HepG2 (cell line): ENCODE measurements at regions not wholly inside any gene's neighbourhood (a gene's known extent, or its start where the extent isn't known, plus 50 kb on each side); places are given as distances from the start of the nearest gene placed in this dataset.

Source experiments
- ATAC-seq: fragments of 200-7000 bp; cut with Tn5 transposase; 3 replicates; pipeline ENCODE4 v1.9.1; 2020; ENCODE audit warnings: mild to moderate bottlenecking, moderate library complexity
- BruUV-seq: library from RNA; stranded (reverse); fragments of 400-500 nt; replicated peaks from 2 replicates; lab custom pipeline; 2021; lab: Mats Ljungman, UMichigan
- CTCF ChIA-PET: fragments of 300-600 bp; formaldehyde crosslinking; extraction: SDS; loops from one replicate; lab custom pipeline; 2021; ENCODE audit warnings: low total read pairs, inconsistent platforms, low intra/inter-chr PET ratio; lab: Yijun Ruan, JAX
- POLR2A ChIA-PET: fragments of 350-600 bp; sonication (Branson Sonifier 250); formaldehyde crosslinking; loops from one replicate; lab custom pipeline; 2020; ENCODE audit warnings: antibody characterized with exemption, inconsistent platforms; lab: Yijun Ruan, JAX
- DNase-seq: peaks from one replicate; pipeline ENCODE4 v3.0.0-alpha.2; 2015; ENCODE audit warnings: low spot score
- FAIRE-seq: peaks from 3 replicates; lab custom pipeline; 2011; peaks lifted over from hg19 to GRCh38; lab: Jason Lieb, UNC
- H2AFZ ChIP-seq: one replicate; pipeline ENCODE4 v1.6.1; 2011; ENCODE audit warnings: low read length, inconsistent platforms
- H3K27ac ChIP-seq: fragments of 300-600 bp; 3 replicates; pipeline ENCODE4 v1.8.0; 2011; ENCODE audit warnings: mixed run types, mild to moderate bottlenecking, mixed read lengths, low read length, inconsistent platforms; ENCODE audit not compliant: insufficient read depth; ENCODE audit errors: extremely low read length
- H3K27me3 ChIP-seq, 2 experiments: fragments of 200-600 bp in 1 of 2; 2 replicates in 1 of 2; 3 replicates in 1 of 2; pipeline versions ENCODE4 v1.6.0 to v1.8.0; 2011; ENCODE audit warnings: low read length in 2 of 2, mild to moderate bottlenecking in 2 of 2, moderate library complexity in 2 of 2, inconsistent platforms in 1 of 2; ENCODE audit not compliant: insufficient read depth in 2 of 2, control insufficient read depth in 1 of 2
- H3K36me3 ChIP-seq, 2 experiments: fragments of 200-600 bp in 1 of 2; replicated peaks in 1 of 2; 2 replicates in 1 of 2; 3 replicates in 1 of 2; pipeline versions ENCODE4 v1.5.1 to v1.8.0; 2011; ENCODE audit warnings: low read length in 2 of 2, inconsistent platforms in 1 of 2; ENCODE audit not compliant: insufficient read depth in 2 of 2, control insufficient read depth in 1 of 2
- H3K4me1 ChIP-seq: 2 replicates; pipeline ENCODE4 v1.5.1; 2012; ENCODE audit warnings: low read length, inconsistent platforms; ENCODE audit not compliant: insufficient read depth
- H3K4me2 ChIP-seq: 2 replicates; pipeline ENCODE4 v1.6.0; 2011; ENCODE audit warnings: low read depth, low read length, inconsistent platforms
- H3K4me3 ChIP-seq, 3 experiments: fragments of 200-600 bp in 1 of 3; sonication (generic), shearing (Covaris generic) in 1 of 3; replicated peaks in 1 of 3; 2 replicates each; pipeline ENCODE4 v1.5.1; 2011 to 2016; ENCODE audit warnings: low read length in 3 of 3, inconsistent platforms in 2 of 3, low read depth in 2 of 3, mild to moderate bottlenecking in 2 of 3, control low read depth in 1 of 3, mixed read lengths in 1 of 3; ENCODE audit not compliant: insufficient read depth in 1 of 3
- H3K79me2 ChIP-seq: one replicate; pipeline ENCODE4 v1.6.1; 2011; ENCODE audit warnings: low read length, inconsistent platforms; ENCODE audit not compliant: insufficient read depth
- H3K9ac ChIP-seq: 2 replicates; pipeline ENCODE4 v1.6.0; 2011; ENCODE audit warnings: mild to moderate bottlenecking, low read depth, low read length, inconsistent platforms; ENCODE audit not compliant: insufficient read depth
- H3K9me3 ChIP-seq: 2 replicates; pipeline ENCODE4 v1.5.1; 2012; ENCODE audit warnings: mild to moderate bottlenecking, low read length
- H4K20me1 ChIP-seq: 2 replicates; pipeline ENCODE4 v1.6.0; 2011; ENCODE audit warnings: inconsistent platforms, mild to moderate bottlenecking, low read length, moderate library complexity; ENCODE audit not compliant: insufficient read depth
- CCAR2 ChIP-seq: fragments of 200-400 bp; formaldehyde crosslinking; optimal IDR thresholded peaks from 2 replicates; pipeline ENCODE3; 2018; ENCODE audit warnings: low read depth, mild to moderate bottlenecking, low read length, moderate library complexity
- CHD2 ChIP-seq: IDR thresholded peaks from 2 replicates; pipeline ENCODE4 v1.6.1; 2011; ENCODE audit warnings: low read depth, low read length, improper control_type of control experiment
- E2F2 ChIP-seq: sonication (generic); formaldehyde crosslinking; IDR thresholded peaks from 2 replicates; pipeline ENCODE4 v1.4.0; 2020; ENCODE audit warnings: missing genetic modification reagents, borderline replicate concordance
- GTF3A ChIP-seq: sonication (generic); formaldehyde crosslinking; conservative IDR thresholded peaks from 2 replicates; pipeline ENCODE4 v1.4.0; 2020; ENCODE audit warnings: mild to moderate bottlenecking, missing genetic modification reagents
- HMG20A ChIP-seq: IDR thresholded peaks from 2 replicates; pipeline ENCODE4 v1.6.1; 2016; ENCODE audit warnings: borderline replicate concordance
- HNRNPK ChIP-seq: fragments of 200-400 bp; formaldehyde crosslinking; IDR thresholded peaks from 2 replicates; pipeline ENCODE4 v1.6.1; 2018; ENCODE audit warnings: low read length, low read depth, moderate library complexity, mild to moderate bottlenecking; ENCODE audit not compliant: poor library complexity, severe bottlenecking
- IRX3 ChIP-seq: sonication (generic); formaldehyde crosslinking; IDR thresholded peaks from 2 replicates; pipeline ENCODE4 v1.8.1; 2023; ENCODE audit warnings: mild to moderate bottlenecking, low read depth, missing genetic modification reagents, borderline replicate concordance
- MBNL3 ChIP-seq: fragments of 250-450 bp; sonication (Bioruptor Pico); conservative IDR thresholded peaks from 2 replicates; pipeline ENCODE4 v1.8.0; 2022; ENCODE audit warnings: mild to moderate bottlenecking, inconsistent platforms
- MED1 ChIP-seq: sonication (generic); formaldehyde crosslinking; IDR thresholded peaks from 2 replicates; pipeline ENCODE4 v1.4.0; 2020; ENCODE audit warnings: missing genetic modification reagents
- MEIS2 ChIP-seq: sonication (generic); formaldehyde crosslinking; IDR thresholded peaks from 2 replicates; pipeline ENCODE4 v1.9.0; 2021; ENCODE audit warnings: mild to moderate bottlenecking, missing genetic modification reagents
- POGZ ChIP-seq: sonication (generic); formaldehyde crosslinking; IDR thresholded peaks from 2 replicates; pipeline ENCODE4 v1.4.0; 2020; ENCODE audit warnings: mild to moderate bottlenecking, missing genetic modification reagents
- RFX5 ChIP-seq: IDR thresholded peaks from 2 replicates; pipeline ENCODE4 v1.6.1; 2011; ENCODE audit warnings: low read depth, low read length, improper control_type of control experiment
- SNAPC2 ChIP-seq: sonication (generic); formaldehyde crosslinking; IDR thresholded peaks from 2 replicates; pipeline ENCODE4 v1.8.1; 2022; ENCODE audit warnings: mild to moderate bottlenecking, missing genetic modification reagents
- TOE1 ChIP-seq: sonication (generic); formaldehyde crosslinking; IDR thresholded peaks from 2 replicates; pipeline ENCODE4 v1.4.0; 2020; ENCODE audit warnings: mild to moderate bottlenecking, missing genetic modification reagents
- ZFP36 ChIP-seq: fragments of 150-350 bp; IDR thresholded peaks from 2 replicates; pipeline ENCODE4 v1.6.1; 2018; ENCODE audit warnings: borderline replicate concordance, low read length, low read depth; ENCODE audit not compliant: partially characterized antibody
- ZMAT3 ChIP-seq: sonication (generic); formaldehyde crosslinking; conservative IDR thresholded peaks from 2 replicates; pipeline ENCODE4 v1.7.0; 2021; ENCODE audit warnings: missing genetic modification reagents
- ZNF224 ChIP-seq: sonication (generic); formaldehyde crosslinking; IDR thresholded peaks from 2 replicates; pipeline ENCODE4 v1.5.0; 2020; ENCODE audit warnings: mild to moderate bottlenecking, missing genetic modification reagents
- ZNF44 ChIP-seq: sonication (generic); formaldehyde crosslinking; IDR thresholded peaks from 2 replicates; pipeline ENCODE4 v1.5.1; 2020; ENCODE audit warnings: mild to moderate bottlenecking, missing genetic modification reagents
- ZNF709 ChIP-seq: sonication (generic); formaldehyde crosslinking; IDR thresholded peaks from 2 replicates; pipeline ENCODE4 v1.5.0; 2020; ENCODE audit warnings: mild to moderate bottlenecking, missing genetic modification reagents
- ZNF777 ChIP-seq: sonication (generic); formaldehyde crosslinking; IDR thresholded peaks from 2 replicates; pipeline ENCODE4 v1.4.0; 2020; ENCODE audit warnings: missing genetic modification reagents
- ZSCAN30 ChIP-seq: sonication (generic); formaldehyde crosslinking; IDR thresholded peaks from 2 replicates; pipeline ENCODE4 v1.5.0; 2020; ENCODE audit warnings: mild to moderate bottlenecking, missing genetic modification reagents
- ZSCAN9 ChIP-seq: IDR thresholded peaks from 2 replicates; pipeline ENCODE4 v1.6.1; 2016; ENCODE audit warnings: borderline replicate concordance
- WGBS: methylation state at CpG from one replicate; pipeline ENCODE4 v1.1.6; 2017; ENCODE audit warnings: low lambda C conversion rate; 5-methylcytosine and 5-hydroxymethylcytosine counted together
- in situ Hi-C: cut with HindIII; loops from 2 replicates; pipeline ENCODE4 v1.10.0; 2017; ENCODE audit warnings: low pct_unique_long_range_greater_than_20kb; ENCODE audit not compliant: extremely low pct_ligation_motif_present
- intact Hi-C: fragments of 100-400 bp; cut with micrococcal nuclease; formaldehyde crosslinking; loops from one replicate; pipeline ENCODE4 v1.10.0; 2022; ENCODE audit not compliant: unreplicated experiment
- TF ChIP-seq, protein P1 (sequence below): sonication (generic); formaldehyde crosslinking; IDR thresholded peaks from 2 replicates; pipeline ENCODE4 v1.4.0; 2020; ENCODE audit warnings: missing genetic modification reagents

- TF ChIP-seq E2F2 (CRISPR knock-in tag) (no peak), ZNF44 (CRISPR knock-in tag) (no peak), ZNF777 (no peak), HMG20A (no peak), MBNL3 (CRISPR knock-in tag) (no peak), HNRNPK (no peak), ZSCAN30 (CRISPR knock-in tag) (no peak), CHD2 (no peak), MEIS2 (CRISPR knock-in tag) (no peak), ZNF709 (CRISPR knock-in tag) (no peak)
- TF ChIP-seq, all 625 proteins: peak for 0
Measured at GRCh38 chr11:11113626-11114025, 239.4 kb downstream of the CSNK2A3 start (continued).

DNA sequence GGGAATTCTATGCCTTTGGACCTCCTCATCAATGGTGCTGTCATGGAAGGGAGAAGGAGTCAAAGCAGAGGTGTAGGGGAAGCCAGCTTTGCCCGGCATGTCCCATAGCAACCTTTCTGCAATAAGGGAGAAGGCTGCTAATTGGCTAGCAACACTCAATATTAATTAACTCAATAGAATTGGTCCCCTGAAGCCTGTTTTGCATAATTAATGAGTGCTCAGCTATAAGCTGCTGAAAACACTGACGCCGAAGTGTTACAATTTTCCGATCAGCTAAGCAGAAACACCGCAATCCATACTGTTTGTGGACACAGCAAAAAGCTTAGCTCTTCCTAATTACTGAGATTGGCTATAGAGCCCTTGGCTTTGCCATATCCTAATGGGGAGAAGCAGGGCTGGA lies 245.0 kb downstream of the CSNK2A3 start:
- FAIRE-seq (no peak), ATAC-seq (no peak), DNase-seq (no peak)
- BruUV-seq: no TSS peak
- Histone ChIP-seq H3K4me3 (no peak overlapping the region), H3K27ac (no peak overlapping the region), H3K36me3 (no peaks in the 10 kb centered on the region), H3K4me1 (no peaks in the 10 kb centered on the region), H3K27me3 (no peaks in the 10 kb centered on the region; a peak in 1 of 5 replicates), H4K20me1 (no peaks in the 10 kb centered on the region), H3K9ac (no peak overlapping the region), H2AFZ (no peak overlapping the region), H3K4me2 (no peak overlapping the region), H3K79me2 (no peaks in the 10 kb centered on the region), H3K9me3 (no peaks in the 10 kb centered on the region)
- CTCF ChIA-PET: no interaction called here
- 57% methylated on average over 5 of the region's 5 CpGs for WGBS
- in situ Hi-C loops (no loop called here), intact Hi-C loops (no loop called here)
- POLR2A ChIA-PET: no interaction called here
- TF ChIP-seq RFX5: no peak
- no peak for TF ChIP-seq ZNF224 (CRISPR knock-in tag)
- no peak for TF ChIP-seq MED1 (CRISPR knock-in tag)
- no peak for TF ChIP-seq HMG20A
- TF ChIP-seq IRX3 (CRISPR knock-in tag): no peak
- TF ChIP-seq ZSCAN9 (CRISPR knock-in tag): no peak
- no peak for TF ChIP-seq GTF3A (CRISPR knock-in tag)
- TF ChIP-seq ZMAT3: no peak
- no peak for TF ChIP-seq ZFP36
- TF ChIP-seq, protein P1, sequence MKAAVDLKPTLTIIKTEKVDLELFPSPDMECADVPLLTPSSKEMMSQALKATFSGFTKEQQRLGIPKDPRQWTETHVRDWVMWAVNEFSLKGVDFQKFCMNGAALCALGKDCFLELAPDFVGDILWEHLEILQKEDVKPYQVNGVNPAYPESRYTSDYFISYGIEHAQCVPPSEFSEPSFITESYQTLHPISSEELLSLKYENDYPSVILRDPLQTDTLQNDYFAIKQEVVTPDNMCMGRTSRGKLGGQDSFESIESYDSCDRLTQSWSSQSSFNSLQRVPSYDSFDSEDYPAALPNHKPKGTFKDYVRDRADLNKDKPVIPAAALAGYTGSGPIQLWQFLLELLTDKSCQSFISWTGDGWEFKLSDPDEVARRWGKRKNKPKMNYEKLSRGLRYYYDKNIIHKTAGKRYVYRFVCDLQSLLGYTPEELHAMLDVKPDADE (CRISPR knock-in tag): no peak
- TF ChIP-seq TOE1 (CRISPR knock-in tag): no peak
- TF ChIP-seq CCAR2: no peak
- no peak for TF ChIP-seq POGZ (CRISPR knock-in tag)
- no peak for TF ChIP-seq SNAPC2 (CRISPR knock-in tag)
